ENCODE measurements at regions not wholly inside any gene's neighbourhood (a gene's known extent, or its start where the extent isn't known, plus 50 kb on each side); places are given as distances from the start of the nearest gene placed in this dataset.
"Not testable (repeated sequence)": the region's sequence is repeated elsewhere in the genome, so short reads cannot be mapped to it uniquely, and the experiment has no call there.

- no peak overlapping the region for H3K4me3 Mint-ChIP-seq (ENCODE audit: unreplicated experiment)
- no peak for DNase-seq (ENCODE audit: unreplicated experiment)
- TF ChIP-seq CTCF (IDR thresholded peaks at IDR 0.05; ENCODE audit: unreplicated experiment), result no peak
- intact Hi-C loops (cut with micrococcal nuclease), result no loop called here
- no peaks in the 10 kb centered on the region for H3K36me3 Mint-ChIP-seq (ENCODE audit: insufficient read depth, unreplicated experiment)
- H3K27ac Mint-ChIP-seq (ENCODE audit: low read depth, unreplicated experiment), result no peak overlapping the region
- peaks cover 13% of the 10 kb centered on the region for H3K4me1 Mint-ChIP-seq (ENCODE audit: insufficient read depth, unreplicated experiment)
- no TSS peak for BruUV-seq (replicated peaks)
- peaks cover 37% of the 10 kb centered on the region for H3K27me3 Mint-ChIP-seq (ENCODE audit: insufficient read depth, unreplicated experiment)
- CTCF ChIA-PET, result no interaction called here
- no peaks in the 10 kb centered on the region for H3K9me3 Mint-ChIP-seq (ENCODE audit: unreplicated experiment)
- POLR2A ChIA-PET, result no interaction called here
These were observed 81.0 kb downstream of the MAGED4 start for GRCh38 chrX:52265713-52266112.

- intact Hi-C loops (cut with micrococcal nuclease); H3K36me3 Mint-ChIP-seq (ENCODE audit: insufficient read depth, unreplicated experiment); DNase-seq (ENCODE audit: unreplicated experiment); H3K27ac Mint-ChIP-seq (ENCODE audit: low read depth, unreplicated experiment); H3K4me1 Mint-ChIP-seq (ENCODE audit: insufficient read depth, unreplicated experiment); H3K9me3 Mint-ChIP-seq (ENCODE audit: unreplicated experiment); H3K4me3 Mint-ChIP-seq (ENCODE audit: unreplicated experiment); CTCF ChIA-PET; POLR2A ChIA-PET; BruUV-seq (replicated peaks): not testable (repeated sequence)
- H3K27me3 Mint-ChIP-seq (ENCODE audit: insufficient read depth, unreplicated experiment), result peaks cover 60% of the 10 kb centered on the region
These were observed 83.8 kb downstream of the MAGED4 start for GRCh38 chrX:52268502-52268901.

DNA sequence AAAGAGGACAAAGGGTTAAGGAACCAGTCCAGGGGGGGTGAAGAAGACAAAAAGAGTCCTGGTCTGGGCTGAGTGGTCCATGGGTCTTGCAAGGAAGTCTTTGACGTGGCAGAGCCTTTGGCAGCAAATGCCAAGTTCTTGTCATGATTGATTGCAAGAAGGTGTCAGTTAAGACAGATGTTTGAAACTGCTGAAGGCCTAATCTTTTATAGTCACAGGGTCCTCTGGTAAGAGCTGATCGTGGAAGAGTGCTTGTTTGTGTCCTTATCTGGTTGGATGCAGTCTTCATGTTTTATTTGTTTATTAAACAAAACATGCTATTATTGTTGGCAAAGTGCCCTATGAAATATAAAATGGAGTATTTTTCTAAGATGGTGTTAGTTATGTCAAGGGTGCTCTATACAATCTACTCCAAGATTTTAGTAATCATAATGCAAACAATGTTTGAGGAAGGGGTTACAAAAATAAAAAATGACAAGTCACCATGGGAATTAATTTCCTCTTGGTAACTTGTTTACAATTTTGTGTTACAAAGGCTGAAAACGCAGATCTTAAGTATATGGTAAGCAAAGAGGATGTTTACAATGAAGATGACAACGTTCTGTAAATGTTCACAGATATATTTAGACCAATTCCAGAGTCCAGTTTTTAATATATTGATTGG, 85.9 kb downstream of the MAGED4 start:
- Mint-ChIP-seq H3K4me1 (ENCODE audit: insufficient read depth, unreplicated experiment) (no peaks in the 10 kb centered on the region), H3K27ac (ENCODE audit: low read depth, unreplicated experiment) (no peak overlapping the region), H3K4me3 (ENCODE audit: unreplicated experiment) (no peak overlapping the region), H3K27me3 (ENCODE audit: insufficient read depth, unreplicated experiment) (peaks cover 69% of the 10 kb centered on the region), H3K36me3 (ENCODE audit: insufficient read depth, unreplicated experiment) (no peaks in the 10 kb centered on the region), H3K9me3 (ENCODE audit: unreplicated experiment) (no peaks in the 10 kb centered on the region)
- BruUV-seq (replicated peaks), result no TSS peak
- ChIA-PET POLR2A (no interaction called here), CTCF (interaction anchor here (1.5 kb wide), 1 partner anchor 9 kb away, joined by 3 read pairs; no protein-coding TSS in a partner anchor)
- intact Hi-C loops (cut with micrococcal nuclease), result no loop called here
- DNase-seq (ENCODE audit: unreplicated experiment), result no peak
- TF ChIP-seq CTCF (IDR thresholded peaks at IDR 0.05; ENCODE audit: unreplicated experiment), result no peak

GRCh38 chrX:52271206-52271605, 86.5 kb downstream of the MAGED4 start:
- H3K27me3 Mint-ChIP-seq (ENCODE audit: insufficient read depth, unreplicated experiment), result peaks cover 70% of the 10 kb centered on the region
- no peaks in the 10 kb centered on the region for H3K4me1 Mint-ChIP-seq (ENCODE audit: insufficient read depth, unreplicated experiment)
- no peaks in the 10 kb centered on the region for H3K36me3 Mint-ChIP-seq (ENCODE audit: insufficient read depth, unreplicated experiment)
- no peaks in the 10 kb centered on the region for H3K9me3 Mint-ChIP-seq (ENCODE audit: unreplicated experiment)
- intact Hi-C loops (cut with micrococcal nuclease), result no loop called here
- CTCF ChIA-PET, result interaction anchor here (1.5 kb wide), 1 partner anchor 10 kb away, joined by 3 read pairs; no protein-coding TSS in a partner anchor
- BruUV-seq (replicated peaks), result no TSS peak
- H3K27ac Mint-ChIP-seq (ENCODE audit: low read depth, unreplicated experiment), result no peak overlapping the region
- H3K4me3 Mint-ChIP-seq (ENCODE audit: unreplicated experiment), result no peak overlapping the region
- DNase-seq (ENCODE audit: unreplicated experiment), result peak; percentile 19
- TF ChIP-seq CTCF (IDR thresholded peaks at IDR 0.05; ENCODE audit: unreplicated experiment), result no peak
- POLR2A ChIA-PET, result no interaction called here

- Mint-ChIP-seq H3K9me3 (ENCODE audit: unreplicated experiment) (no peaks in the 10 kb centered on the region), H3K36me3 (ENCODE audit: insufficient read depth, unreplicated experiment) (no peaks in the 10 kb centered on the region), H3K27me3 (ENCODE audit: insufficient read depth, unreplicated experiment) (peaks cover 47% of the 10 kb centered on the region), H3K4me1 (ENCODE audit: insufficient read depth, unreplicated experiment) (no peaks in the 10 kb centered on the region), H3K27ac (ENCODE audit: low read depth, unreplicated experiment) (no peak overlapping the region), H3K4me3 (ENCODE audit: unreplicated experiment) (no peak overlapping the region)
- ChIA-PET POLR2A (no interaction called here), CTCF (interaction anchor here (0.6 kb wide), 1 partner anchor 1356 kb away, joined by 4 read pairs; no protein-coding TSS in a partner anchor)
- DNase-seq (ENCODE audit: unreplicated experiment), result no peak
- intact Hi-C loops (cut with micrococcal nuclease), result no loop called here
- BruUV-seq (replicated peaks), result no TSS peak
- TF ChIP-seq CTCF (IDR thresholded peaks at IDR 0.05; ENCODE audit: unreplicated experiment), result no peak
These were observed 91.2 kb upstream of the XAGE2 start for GRCh38 chrX:52277666-52278065.

Measured in MCF 10A (cell line).